K562 (cell line): ENCODE measurements at regions not wholly inside any gene's neighbourhood (a gene's known extent, or its start where the extent isn't known, plus 50 kb on each side); places are given as distances from the start of the nearest gene placed in this dataset.

ENCODE experiments used
- ATAC-seq: fragments of 200-7000 bp; cut with Tn5 transposase; 3 replicates; pipeline ENCODE4 v1.9.1; 2020; ENCODE audit warnings: moderate library complexity
- BruUV-seq: library from RNA; stranded (reverse); fragments of 400-500 nt; replicated peaks from 2 replicates; lab custom pipeline; 2021; lab: Mats Ljungman, UMichigan
- CTCF ChIA-PET: fragments of 300-600 bp; formaldehyde crosslinking; extraction: SDS; loops from one replicate; lab custom pipeline; 2021; ENCODE audit warnings: low intra/inter-chr PET ratio; lab: Yijun Ruan, JAX
- POLR2A ChIA-PET: fragments of 300-600, 350-650 bp; sonication (Branson Sonifier 250); formaldehyde crosslinking; extraction: SDS; loops from one replicate; lab custom pipeline; 2021; ENCODE audit warnings: antibody characterized with exemption, inconsistent platforms; lab: Yijun Ruan, JAX
- DNase-seq, 4 experiments: peaks; one replicate each; pipeline versions ENCODE4 v3.0.0 to v3.0.0-alpha.2; 2011 to 2018; ENCODE audit warnings: low spot score in 3 of 4, mixed read lengths in 3 of 4; ENCODE audit errors: extremely low read depth in 1 of 4
- FAIRE-seq: peaks from 2 replicates; lab custom pipeline; 2011; peaks lifted over from hg19 to GRCh38; lab: Jason Lieb, UNC
- H2AFZ ChIP-seq: 2 replicates; pipeline ENCODE4 v1.6.0; 2011; ENCODE audit warnings: low read depth, low read length, control low read depth, inconsistent platforms
- H3K27ac ChIP-seq: fragments of 200-600 bp; 3 replicates; pipeline ENCODE4 v1.8.0; 2011; ENCODE audit warnings: low read depth, mild to moderate bottlenecking, control low read depth, inconsistent platforms, low read length, moderate library complexity, mixed read lengths; ENCODE audit errors: extremely low read depth
- H3K27me3 ChIP-seq, 2 experiments: fragments of 300-600 bp in 1 of 2; 2 replicates in 1 of 2; 3 replicates in 1 of 2; pipeline versions ENCODE4 v1.6.0 to v1.8.0; 2011; ENCODE audit warnings: inconsistent platforms in 2 of 2, low read length in 2 of 2, mild to moderate bottlenecking in 1 of 2, mixed read lengths in 1 of 2, moderate library complexity in 1 of 2; ENCODE audit not compliant: control insufficient read depth in 2 of 2, insufficient read depth in 2 of 2
- H3K36me3 ChIP-seq: fragments of 300-600 bp; 3 replicates; pipeline ENCODE4 v1.8.0; 2011; ENCODE audit warnings: mild to moderate bottlenecking, low read length, inconsistent platforms; ENCODE audit not compliant: control insufficient read depth, insufficient read depth
- H3K4me1 ChIP-seq, 2 experiments: fragments of 200-600 bp in 1 of 2; replicated peaks in 1 of 2; 2 replicates in 1 of 2; 3 replicates in 1 of 2; pipeline versions ENCODE4 v1.5.1 to v1.8.0; 2011; ENCODE audit warnings: inconsistent platforms in 2 of 2, low read length in 2 of 2, mild to moderate bottlenecking in 1 of 2, mixed read lengths in 1 of 2, moderate library complexity in 1 of 2; ENCODE audit not compliant: control insufficient read depth in 2 of 2, insufficient read depth in 2 of 2
- H3K4me2 ChIP-seq: 2 replicates; pipeline ENCODE4 v1.6.1; 2011; ENCODE audit warnings: low read length, control low read depth, inconsistent platforms, mixed read lengths; ENCODE audit not compliant: insufficient read depth
- H3K4me3 ChIP-seq: fragments of 200-600 bp; sonication (generic), shearing (Covaris generic); 2 replicates; pipeline ENCODE4 v1.5.1; 2016; ENCODE audit warnings: control low read depth, inconsistent platforms
- H3K79me2 ChIP-seq: fragments of 200-600 bp; 3 replicates; pipeline ENCODE4 v1.8.0; 2011; ENCODE audit warnings: low read length, inconsistent platforms; ENCODE audit not compliant: control insufficient read depth, insufficient read depth
- H3K9ac ChIP-seq, 2 experiments: 2 replicates each; pipeline versions ENCODE4 v1.6.0 to v1.6.1; 2011; ENCODE audit warnings: low read depth in 2 of 2, low read length in 2 of 2, control low read depth in 1 of 2, inconsistent platforms in 1 of 2, mild to moderate bottlenecking in 1 of 2, mixed read lengths in 1 of 2; ENCODE audit not compliant: insufficient read depth in 1 of 2
- H3K9me1 ChIP-seq: one replicate; pipeline ENCODE4 v1.6.0; 2011; ENCODE audit warnings: inconsistent platforms, mild to moderate bottlenecking, low read length, moderate library complexity; ENCODE audit not compliant: control insufficient read depth, insufficient read depth
- H3K9me3 ChIP-seq: replicated peaks from 2 replicates; pipeline ENCODE4 v1.5.1; 2011; ENCODE audit warnings: low read depth, low read length, inconsistent platforms; ENCODE audit not compliant: control insufficient read depth, insufficient read depth
- H4K20me1 ChIP-seq: replicated peaks from 2 replicates; pipeline ENCODE4 v1.6.1; 2011; ENCODE audit warnings: low read length, inconsistent platforms, mixed read lengths; ENCODE audit not compliant: control insufficient read depth, insufficient read depth
- ATF3 ChIP-seq, 2 experiments: fragments of 450-650 bp in 1 of 2; sonication (generic) in 1 of 2; formaldehyde crosslinking in 1 of 2; IDR thresholded peaks in 1 of 2; conservative IDR thresholded peaks in 1 of 2; 2 replicates each; pipeline versions ENCODE4 v1.6.1 to v1.8.1; 2016 to 2023; ENCODE audit warnings: mild to moderate bottlenecking in 2 of 2, moderate library complexity in 2 of 2, inconsistent platforms in 1 of 2, missing genetic modification reagents in 1 of 2
- ETV6 ChIP-seq, 3 experiments: fragments of 150-350 bp in 1 of 3; sonication (generic) in 1 of 3; formaldehyde crosslinking in 1 of 3; IDR thresholded peaks; 2 replicates each; pipeline versions ENCODE4 v1.6.1 to v1.8.0; 2014 to 2022; ENCODE audit warnings: borderline replicate concordance in 2 of 3, low read depth in 2 of 3, antibody characterized with exemption in 1 of 3, low read length in 1 of 3, mild to moderate bottlenecking in 1 of 3, missing genetic modification reagents in 1 of 3
- GTF3C2 ChIP-seq: IDR thresholded peaks from 3 replicates; pipeline ENCODE4 v1.6.1; 2011; ENCODE audit warnings: borderline replicate concordance, mild to moderate bottlenecking, moderate library complexity; ENCODE audit not compliant: insufficient read length; ENCODE audit errors: extremely low read depth
- MITF ChIP-seq: IDR thresholded peaks from 2 replicates; pipeline ENCODE4 v1.6.1; 2014; ENCODE audit warnings: antibody characterized with exemption
- TFE3 ChIP-seq: fragments of 450-650 bp; formaldehyde crosslinking; IDR thresholded peaks from 2 replicates; pipeline ENCODE4 v1.4.0; 2020; ENCODE audit warnings: mild to moderate bottlenecking, mixed read lengths
- ZNF184 ChIP-seq: sonication (generic); formaldehyde crosslinking; IDR thresholded peaks from 2 replicates; pipeline ENCODE4 v1.5.0; 2020; ENCODE audit warnings: missing genetic modification reagents
- ZNF277 ChIP-seq: fragments of 250-450 bp; sonication (Bioruptor Pico); IDR thresholded peaks from 2 replicates; pipeline ENCODE4 v1.8.0; 2022; ENCODE audit warnings: inconsistent platforms, mild to moderate bottlenecking, moderate library complexity, borderline replicate concordance
- WGBS: fragments of 100-300 bp; shearing (Covaris generic); methylation state at CpG from one replicate; pipeline ENCODE4 v1.1.6; 2016; ENCODE audit warnings: low coverage, mixed read lengths; ENCODE audit not compliant: insufficient coverage; ENCODE audit errors: missing lambda C conversion rate; 5-methylcytosine and 5-hydroxymethylcytosine counted together
- in situ Hi-C: fragments of 300-500 bp; cut with MboI; formaldehyde crosslinking; loops from 4 replicates; pipeline ENCODE4 v1.15.0; 2018; ENCODE audit warnings: inconsistent platforms, mixed read lengths
- intact Hi-C: fragments of 100-400 bp; cut with micrococcal nuclease; formaldehyde crosslinking; loops from 2 replicates; pipeline ENCODE4 v1.14.2; 2022

- Histone ChIP-seq H3K4me3 (no peak overlapping the region), H3K79me2 (no peaks in the 10 kb centered on the region), H3K9me3 (no peaks in the 10 kb centered on the region), H2AFZ (no peak overlapping the region)
- FAIRE-seq, result no peak
- BruUV-seq, result no TSS peak
- WGBS, result 0% methylated on average over 1 of the region's 1 CpG
- TF ChIP-seq ETV6 (IDR thresholded peaks at IDR 0.05; ENCODE audit: borderline replicate concordance in 1 of 2, low read depth in 2 of 2, low read length in 1 of 2), result no peak
- TF ChIP-seq ETV6 (CRISPR knock-in tag; IDR thresholded peaks at IDR 0.05; ENCODE audit: borderline replicate concordance), result no peak
- no peak for TF ChIP-seq TFE3
- TF ChIP-seq ZNF184 (CRISPR knock-in tag), result no peak
- TF ChIP-seq GTF3C2, result no peak
- TF ChIP-seq ATF3 (IDR thresholded peaks at IDR 0.05), result no peak
- TF ChIP-seq ATF3 (CRISPR knock-in tag; conservative IDR thresholded peaks at IDR 0.05), result no peak
- TF ChIP-seq MITF, result no peak
- TF ChIP-seq ZNF277 (CRISPR knock-in tag), result no peak
- TF ChIP-seq, all 486 proteins: peak for 0
- intact Hi-C loops, result no loop called here
- Histone ChIP-seq H3K4me2 (no peak overlapping the region), H3K36me3 (no peaks in the 10 kb centered on the region), H3K27ac (no peak overlapping the region), H3K9ac (no peak overlapping the region), H3K27me3 (no peaks in the 10 kb centered on the region), H4K20me1 (no peaks in the 10 kb centered on the region), H3K9me1 (no peaks in the 10 kb centered on the region), H3K4me1 (no peaks in the 10 kb centered on the region)
- POLR2A ChIA-PET, result no interaction called here
- ATAC-seq, result no peak
- in situ Hi-C loops, result no loop called here
- no peak for DNase-seq
- CTCF ChIA-PET, result no interaction called here
These were observed 509.2 kb downstream of the CETN3 start for GRCh38 chr5:89900346-89900745.
